Muscle layer of colon (tissue), 2 donors: ENCODE measurements at regions not wholly inside any gene's neighbourhood (a gene's known extent, or its start where the extent isn't known, plus 50 kb on each side); places are given as distances from the start of the nearest gene placed in this dataset.

Source experiments
- H3K27ac ChIP-seq: one replicate; pipeline ENCODE4 v1.7.0; 2013; ENCODE audit warnings: low read depth, mild to moderate bottlenecking, low read length, moderate library complexity
- H3K27me3 ChIP-seq, 2 donors: one replicate each; pipeline ENCODE4 v1.7.0; 2013; ENCODE audit warnings: low read length in 2 of 2, mild to moderate bottlenecking in 2 of 2; ENCODE audit not compliant: insufficient read depth in 2 of 2, control insufficient read depth in 1 of 2
- H3K36me3 ChIP-seq: one replicate; pipeline ENCODE4 v1.7.0; 2013; ENCODE audit warnings: mild to moderate bottlenecking, low read length; ENCODE audit not compliant: insufficient read depth
- H3K4me1 ChIP-seq: one replicate; pipeline ENCODE4 v1.7.0; 2013; ENCODE audit warnings: mild to moderate bottlenecking, low read length; ENCODE audit not compliant: insufficient read depth
- H3K4me3 ChIP-seq, 2 donors: one replicate each; pipeline ENCODE4 v1.7.0; 2013; ENCODE audit warnings: low read length in 2 of 2, low read depth in 1 of 2, mild to moderate bottlenecking in 1 of 2, moderate library complexity in 1 of 2
- H3K9ac ChIP-seq: one replicate; pipeline ENCODE4 v1.7.0; 2013; ENCODE audit warnings: low read length
- H3K9me3 ChIP-seq: one replicate; pipeline ENCODE4 v1.7.0; 2013; ENCODE audit warnings: mild to moderate bottlenecking, low read length
- donor health status: abdominal sarcoma.
- donor health status: Adenocarcinoma of cecum.

GRCh38 chr4:136920092-136920881 is 612.0 kb downstream of the PCDH18 start:
- H3K4me1 ChIP-seq: no peaks in the 10 kb centered on the region
- H3K9ac ChIP-seq: no peak overlapping the region
- H3K9me3 ChIP-seq: no peaks in the 10 kb centered on the region
- no peaks in the 10 kb centered on the region for H3K36me3 ChIP-seq
- no peak overlapping the region for H3K27ac ChIP-seq
- H3K27me3 ChIP-seq: no peaks in the 10 kb centered on the region
- H3K4me3 ChIP-seq: no peak overlapping the region

GRCh38 chr4:136918772-136919171 is 613.5 kb downstream of the PCDH18 start:
- H3K4me3 ChIP-seq: no peak overlapping the region
- no peaks in the 10 kb centered on the region for H3K4me1 ChIP-seq
- no peak overlapping the region for H3K9ac ChIP-seq
- H3K36me3 ChIP-seq: no peaks in the 10 kb centered on the region
- H3K27ac ChIP-seq: no peak overlapping the region
- no peaks in the 10 kb centered on the region for H3K27me3 ChIP-seq
- H3K9me3 ChIP-seq: no peaks in the 10 kb centered on the region

DNA sequence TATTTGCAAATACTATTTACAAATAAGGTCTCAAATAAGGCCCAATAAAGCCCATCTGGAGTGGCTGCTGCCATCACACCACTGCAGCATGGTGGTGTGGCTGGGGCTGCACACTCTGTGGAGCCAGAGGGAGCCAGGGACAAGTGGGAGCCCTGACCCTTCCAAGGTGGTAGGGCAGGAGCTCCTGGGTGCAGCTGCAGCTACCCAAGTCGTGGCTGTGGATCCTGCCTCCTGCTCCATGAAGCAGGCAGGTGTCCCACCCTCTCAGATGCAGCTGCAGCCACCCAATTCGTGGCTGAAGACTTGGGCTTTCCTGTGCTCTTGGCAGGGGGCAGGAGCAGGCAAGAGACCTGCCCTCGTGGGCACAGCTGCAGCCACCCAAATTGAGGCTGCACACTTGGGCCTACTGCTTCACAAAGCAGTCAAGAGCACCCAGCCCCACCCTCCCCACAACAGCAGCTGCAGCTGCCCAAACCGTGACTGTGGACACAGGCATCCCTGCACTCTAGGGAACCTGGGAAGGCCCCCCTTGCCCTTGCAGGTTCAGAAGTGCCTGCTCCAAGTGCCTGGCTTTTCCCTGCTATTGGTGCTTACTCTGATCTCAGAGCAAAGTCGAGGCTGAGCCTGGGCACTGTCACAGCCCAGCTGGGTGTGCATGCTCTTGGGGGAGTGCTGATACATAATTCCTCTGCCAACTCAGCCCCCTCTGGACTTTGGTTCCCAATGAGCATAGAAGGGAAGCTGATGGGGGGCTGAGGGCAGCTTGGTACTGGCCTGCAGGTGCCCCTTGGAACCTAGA is 614.8 kb downstream of the PCDH18 start:
- Histone ChIP-seq H3K27me3 (no peaks in the 10 kb centered on the region), H3K4me1 (no peaks in the 10 kb centered on the region), H3K27ac (no peak overlapping the region), H3K36me3 (no peaks in the 10 kb centered on the region), H3K9me3 (no peaks in the 10 kb centered on the region), H3K4me3 (no peak overlapping the region), H3K9ac (no peak overlapping the region)

GRCh38 chr4:136909626-136910025 is 622.7 kb downstream of the PCDH18 start:
- H3K4me3 ChIP-seq: no peak overlapping the region
- no peaks in the 10 kb centered on the region for H3K36me3 ChIP-seq
- no peaks in the 10 kb centered on the region for H3K4me1 ChIP-seq
- no peaks in the 10 kb centered on the region for H3K27me3 ChIP-seq
- no peak overlapping the region for H3K27ac ChIP-seq
- no peaks in the 10 kb centered on the region for H3K9me3 ChIP-seq
- no peak overlapping the region for H3K9ac ChIP-seq

DNA sequence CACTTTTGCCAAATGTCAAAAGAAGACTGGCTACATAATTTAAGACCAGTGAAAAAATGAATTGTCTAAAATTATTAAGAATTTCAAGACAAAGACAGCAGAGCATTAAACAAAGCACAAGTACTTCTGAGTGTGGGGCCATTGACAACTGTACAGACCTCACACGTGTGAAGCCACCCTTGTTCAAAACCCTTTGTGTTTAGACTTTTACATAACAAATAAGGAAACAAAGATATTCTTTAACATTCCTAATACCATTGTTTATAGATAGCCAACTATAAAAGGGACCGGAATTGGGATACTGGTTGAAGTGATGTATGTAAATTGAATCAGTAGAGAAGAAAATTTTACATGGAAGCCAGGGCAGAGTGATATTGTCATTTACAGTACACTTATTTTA is 624.2 kb downstream of the PCDH18 start:
- Histone ChIP-seq H3K27me3 (no peaks in the 10 kb centered on the region), H3K36me3 (no peaks in the 10 kb centered on the region)

DNA sequence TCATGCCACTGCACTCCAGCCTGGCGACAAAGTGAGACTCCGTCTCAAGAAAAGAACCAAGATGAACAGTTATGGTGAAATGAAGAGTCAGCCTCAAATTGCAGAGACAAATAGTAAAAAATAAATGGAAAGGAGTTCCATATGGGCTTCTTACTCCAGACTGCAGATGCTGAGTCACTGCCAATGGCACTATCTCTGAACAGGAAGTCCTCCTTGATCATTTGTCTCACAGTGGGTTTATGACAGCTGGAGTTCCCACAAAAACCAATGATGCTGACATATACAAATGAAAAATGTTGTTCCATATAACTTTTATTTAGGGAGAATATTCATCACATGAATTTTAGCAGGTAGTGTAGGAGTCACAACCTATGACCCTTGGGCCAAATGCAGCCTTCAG is 631.6 kb downstream of the PCDH18 start:
- Histone ChIP-seq H3K36me3 (no peaks in the 10 kb centered on the region), H3K4me3 (no peak overlapping the region), H3K27me3 (no peaks in the 10 kb centered on the region), H3K9ac (no peak overlapping the region), H3K27ac (no peak overlapping the region), H3K9me3 (no peaks in the 10 kb centered on the region), H3K4me1 (no peaks in the 10 kb centered on the region)

More for the DNA sequence above, 624.2 kb downstream of the PCDH18 start:
- Histone ChIP-seq H3K9me3 (no peaks in the 10 kb centered on the region), H3K9ac (no peak overlapping the region), H3K27ac (no peak overlapping the region), H3K4me1 (no peaks in the 10 kb centered on the region), H3K4me3 (no peak overlapping the region)

DNA sequence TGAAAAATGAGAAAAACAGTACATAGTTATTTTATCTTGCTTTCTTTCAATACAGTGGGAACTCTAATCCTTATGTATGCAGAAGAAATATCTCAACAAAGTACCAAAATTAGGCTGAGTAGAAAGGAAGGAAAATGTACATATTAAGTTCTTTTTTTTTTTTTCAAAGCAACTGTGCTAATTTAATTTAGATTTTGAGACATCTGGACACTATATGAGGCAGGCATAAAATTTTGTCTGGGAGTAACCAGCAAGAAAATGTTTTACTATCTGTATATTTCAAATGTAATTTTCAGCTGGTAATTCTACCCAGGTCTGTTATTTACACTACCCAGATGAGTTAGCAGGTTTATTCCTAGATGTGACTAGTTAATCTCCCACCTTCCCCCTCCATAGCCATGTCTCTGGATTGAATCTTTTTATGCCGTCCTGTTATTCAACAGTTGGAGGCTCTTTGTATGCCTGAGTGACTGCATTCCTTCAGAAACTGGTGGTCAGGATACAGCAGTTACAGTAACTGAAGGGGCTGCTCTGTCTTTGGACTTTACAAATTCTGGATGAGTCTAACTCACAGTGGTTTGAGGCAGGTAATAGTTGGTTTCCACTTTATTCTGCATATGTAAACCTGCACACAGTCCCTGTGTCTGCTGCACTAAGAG is 633.6 kb downstream of the PCDH18 start:
- Histone ChIP-seq H3K27me3 (no peaks in the 10 kb centered on the region), H3K36me3 (no peaks in the 10 kb centered on the region), H3K27ac (no peak overlapping the region), H3K9me3 (no peaks in the 10 kb centered on the region), H3K4me1 (no peaks in the 10 kb centered on the region), H3K4me3 (no peak overlapping the region), H3K9ac (no peak overlapping the region)

- Histone ChIP-seq H3K27me3 (no peaks in the 10 kb centered on the region), H3K4me1 (no peaks in the 10 kb centered on the region), H3K36me3 (no peaks in the 10 kb centered on the region), H3K9me3 (no peaks in the 10 kb centered on the region), H3K9ac (no peak overlapping the region), H3K4me3 (no peak overlapping the region), H3K27ac (no peak overlapping the region)
These were observed 638.7 kb downstream of the PCDH18 start for GRCh38 chr4:136893573-136893972.

- no peak overlapping the region for H3K4me3 ChIP-seq
These were observed 650.6 kb downstream of the PCDH18 start for GRCh38 chr4:136881666-136882065.

GRCh38 chr4:136873555-136873954 is 658.7 kb downstream of the PCDH18 start:
- Histone ChIP-seq H3K4me1 (no peaks in the 10 kb centered on the region), H3K9ac (no peak overlapping the region), H3K27ac (no peak overlapping the region), H3K27me3 (no peaks in the 10 kb centered on the region), H3K9me3 (no peaks in the 10 kb centered on the region), H3K36me3 (no peaks in the 10 kb centered on the region), H3K4me3 (no peak overlapping the region)

More at GRCh38 chr4:136881666-136882065, 650.6 kb downstream of the PCDH18 start:
- no peaks in the 10 kb centered on the region for H3K9me3 ChIP-seq
- no peaks in the 10 kb centered on the region for H3K27me3 ChIP-seq
- H3K36me3 ChIP-seq: no peaks in the 10 kb centered on the region
- no peaks in the 10 kb centered on the region for H3K4me1 ChIP-seq
- H3K9ac ChIP-seq: no peak overlapping the region
- no peak overlapping the region for H3K27ac ChIP-seq

DNA sequence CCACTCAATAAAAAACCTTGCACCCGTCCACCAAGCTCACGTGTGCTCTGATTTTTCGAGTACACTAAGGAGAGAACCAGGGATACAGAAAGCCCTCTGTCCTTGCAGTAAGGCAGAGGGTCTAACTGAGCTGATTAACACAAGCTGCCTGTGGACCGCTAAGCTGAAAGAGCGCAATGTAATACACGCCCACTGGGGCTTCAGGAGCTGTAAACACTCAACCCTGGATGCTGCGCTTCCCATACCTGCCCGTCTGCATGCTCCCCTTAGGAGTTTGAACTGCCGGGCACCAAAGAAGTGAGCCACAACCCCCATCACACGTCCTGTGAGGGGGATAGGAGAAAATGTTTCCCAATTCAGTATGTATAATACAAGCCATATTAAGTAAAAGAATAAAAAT is 664.8 kb downstream of the PCDH18 start:
- no peaks in the 10 kb centered on the region for H3K27me3 ChIP-seq
- no peak overlapping the region for H3K27ac ChIP-seq
- H3K4me3 ChIP-seq: no peak overlapping the region
- no peaks in the 10 kb centered on the region for H3K4me1 ChIP-seq
- H3K36me3 ChIP-seq: no peaks in the 10 kb centered on the region
- no peaks in the 10 kb centered on the region for H3K9me3 ChIP-seq
- no peak overlapping the region for H3K9ac ChIP-seq
